DND-41 (cell line): ENCODE measurements at regions not wholly inside any gene's neighbourhood (a gene's known extent, or its start where the extent isn't known, plus 50 kb on each side); places are given as distances from the start of the nearest gene placed in this dataset.

Experiments used
- ATAC-seq: fragments of 200-7000 bp; cut with Tn5 transposase; 3 replicates; pipeline ENCODE4 v1.9.1; 2021; ENCODE audit warnings: low read depth; ENCODE audit not compliant: insufficient read depth
- DNase-seq: peaks from one replicate; pipeline ENCODE4 v3.0.0-alpha.2; 2020
- H2AFZ ChIP-seq: 2 replicates; pipeline ENCODE4 v1.6.0; 2012; ENCODE audit warnings: low read depth, low read length
- H3K27ac ChIP-seq: 2 replicates; pipeline ENCODE4 v1.5.1; 2012; ENCODE audit warnings: low read length, inconsistent platforms
- H3K27me3 ChIP-seq: fragments of 200-600 bp; sonication (generic); 2 replicates; pipeline ENCODE4 v1.6.0; 2012; ENCODE audit warnings: low read length, mild to moderate bottlenecking, inconsistent platforms; ENCODE audit not compliant: insufficient read depth, poor library complexity
- H3K36me3 ChIP-seq: 2 replicates; pipeline ENCODE4 v1.5.1; 2012; ENCODE audit warnings: low read length, inconsistent platforms; ENCODE audit not compliant: insufficient read depth
- H3K4me1 ChIP-seq: 2 replicates; pipeline ENCODE4 v1.5.1; 2012; ENCODE audit warnings: mild to moderate bottlenecking, low read length; ENCODE audit not compliant: insufficient read depth
- H3K4me2 ChIP-seq: 2 replicates; pipeline ENCODE4 v1.6.0; 2012; ENCODE audit warnings: mild to moderate bottlenecking, moderate library complexity, low read length, inconsistent platforms; ENCODE audit not compliant: insufficient read depth
- H3K4me3 ChIP-seq, 2 experiments: fragments of 200-600 bp in 1 of 2; shearing (Covaris generic) in 1 of 2; 2 replicates each; pipeline ENCODE4 v1.5.1; 2012 to 2016; ENCODE audit warnings: inconsistent platforms in 2 of 2, low read length in 2 of 2, mild to moderate bottlenecking in 2 of 2, low read depth in 1 of 2, moderate library complexity in 1 of 2
- H3K79me2 ChIP-seq: 2 replicates; pipeline ENCODE4 v1.6.0; 2012; ENCODE audit warnings: low read length, inconsistent platforms; ENCODE audit not compliant: insufficient read depth
- H3K9ac ChIP-seq: 2 replicates; pipeline ENCODE4 v1.6.0; 2012; ENCODE audit warnings: low read depth, mild to moderate bottlenecking, inconsistent platforms, low read length, moderate library complexity
- H3K9me3 ChIP-seq: 2 replicates; pipeline ENCODE4 v1.5.1; 2012; ENCODE audit warnings: low read length, moderate library complexity, mild to moderate bottlenecking, inconsistent platforms; ENCODE audit not compliant: insufficient read depth, severe bottlenecking
- H4K20me1 ChIP-seq: 2 replicates; pipeline ENCODE4 v1.6.0; 2012; ENCODE audit warnings: low read length; ENCODE audit not compliant: insufficient read depth
- CTCF ChIP-seq: IDR thresholded peaks from 2 replicates; pipeline ENCODE4 v1.5.1; 2012; ENCODE audit warnings: borderline replicate concordance, low read length, moderate library complexity, mild to moderate bottlenecking; ENCODE audit not compliant: poor library complexity, severe bottlenecking; ENCODE audit errors: extremely low read depth
- EZH2 ChIP-seq: IDR thresholded peaks from 3 replicates; pipeline ENCODE4 v1.6.1; 2012; ENCODE audit warnings: borderline replicate concordance, low read depth, mild to moderate bottlenecking, moderate library complexity, low read length, inconsistent platforms; ENCODE audit not compliant: severe bottlenecking

- H2AFZ ChIP-seq: no peak overlapping the region
- H3K9me3 ChIP-seq: no peaks in the 10 kb centered on the region
- DNase-seq: no peak
- no peak overlapping the region for H3K4me2 ChIP-seq
- ATAC-seq: no peak
- no peaks in the 10 kb centered on the region for H3K27me3 ChIP-seq
- H3K4me1 ChIP-seq: no peaks in the 10 kb centered on the region
- no peaks in the 10 kb centered on the region for H4K20me1 ChIP-seq
- H3K79me2 ChIP-seq: no peaks in the 10 kb centered on the region
- H3K4me3 ChIP-seq: no peak overlapping the region
- H3K27ac ChIP-seq: no peak overlapping the region
- TF ChIP-seq EZH2 (no peak), CTCF (no peak)
- no peaks in the 10 kb centered on the region for H3K36me3 ChIP-seq
- no peak overlapping the region for H3K9ac ChIP-seq
These were observed 167.2 kb upstream of the MAP3K7 start for GRCh38 chr6:90753820-90754643.

GRCh38 chr6:90739802-90740201 lies 152.9 kb upstream of the MAP3K7 start:
- Histone ChIP-seq H3K27ac (no peak overlapping the region), H3K9ac (no peak overlapping the region), H3K9me3 (peaks cover 4% of the 10 kb centered on the region), H2AFZ (no peak overlapping the region), H3K4me1 (no peaks in the 10 kb centered on the region), H3K36me3 (no peaks in the 10 kb centered on the region), H3K4me2 (no peak overlapping the region), H3K27me3 (no peaks in the 10 kb centered on the region), H3K4me3 (no peak overlapping the region), H4K20me1 (no peaks in the 10 kb centered on the region), H3K79me2 (no peaks in the 10 kb centered on the region)
- ATAC-seq (no peak), DNase-seq (no peak)
- TF ChIP-seq CTCF: no peak

GRCh38 chr6:90739339-90739738 lies 152.5 kb upstream of the MAP3K7 start:
- no peak overlapping the region for H3K9ac ChIP-seq
- no peak overlapping the region for H2AFZ ChIP-seq
- H3K9me3 ChIP-seq: peaks cover 4% of the 10 kb centered on the region
- no peak overlapping the region for H3K4me2 ChIP-seq
- no peaks in the 10 kb centered on the region for H3K36me3 ChIP-seq
- no peaks in the 10 kb centered on the region for H3K4me1 ChIP-seq
- H3K27me3 ChIP-seq: no peaks in the 10 kb centered on the region
- TF ChIP-seq EZH2 (no peak), CTCF (no peak)
- ATAC-seq (no peak), DNase-seq (no peak)
- no peaks in the 10 kb centered on the region for H3K79me2 ChIP-seq
- H4K20me1 ChIP-seq: no peaks in the 10 kb centered on the region
- H3K27ac ChIP-seq: no peak overlapping the region
- H3K4me3 ChIP-seq: no peak overlapping the region
